Panc1 (cell line): ENCODE measurements at regions not wholly inside any gene's neighbourhood (a gene's known extent, or its start where the extent isn't known, plus 50 kb on each side); places are given as distances from the start of the nearest gene placed in this dataset.

ENCODE experiments used
- CTCF ChIP-seq: fragments of 450-650 bp; IDR thresholded peaks from 2 replicates; pipeline ENCODE4 v1.5.1; 2017; ENCODE audit warnings: mild to moderate bottlenecking
- POLR2AphosphoS5 ChIP-seq: IDR thresholded peaks from 2 replicates; pipeline ENCODE4 v1.6.1; 2012; ENCODE audit warnings: mild to moderate bottlenecking, low read depth, low read length, moderate library complexity
- REST ChIP-seq, 2 experiments: IDR thresholded peaks; 2 replicates each; pipeline ENCODE4 v1.6.1; 2011 to 2012; ENCODE audit warnings: low read depth in 2 of 2, control low read depth in 1 of 2, low read length in 1 of 2, mild to moderate bottlenecking in 1 of 2, moderate library complexity in 1 of 2; ENCODE audit not compliant: insufficient read depth in 1 of 2
- SIN3A ChIP-seq: IDR thresholded peaks from 2 replicates; pipeline ENCODE4 v1.6.1; 2012; ENCODE audit warnings: low read depth, mild to moderate bottlenecking, low read length, moderate library complexity, borderline replicate concordance; ENCODE audit not compliant: insufficient read depth
- TCF7L2 ChIP-seq: IDR thresholded peaks from 2 replicates; pipeline ENCODE4 v1.6.1; 2011; ENCODE audit warnings: mild to moderate bottlenecking, low read depth, low read length, inconsistent platforms

DNA sequence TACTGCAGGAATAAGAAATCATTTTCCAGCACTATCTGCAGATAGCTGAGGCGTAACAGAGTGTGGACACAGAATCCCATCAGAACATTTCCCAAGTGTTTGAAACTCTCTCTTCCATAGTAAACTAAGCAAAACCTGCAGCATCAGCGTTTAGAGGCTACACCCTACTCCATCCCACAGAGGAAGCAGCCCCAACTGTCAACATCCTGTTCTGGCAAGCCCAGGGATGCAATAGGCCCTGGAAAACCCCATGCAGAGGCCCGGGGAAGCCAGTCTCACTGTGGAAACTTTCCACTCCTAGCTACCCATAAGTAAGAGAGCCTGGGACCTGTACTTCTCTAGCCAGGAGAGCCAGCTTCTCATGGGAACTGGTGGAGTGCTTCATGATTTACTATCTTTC is 129.4 kb downstream of the LY86 start:
- TF ChIP-seq CTCF (no peak), POLR2AphosphoS5 (no peak), TCF7L2 (no peak), REST (IDR thresholded peaks at IDR 0.05; ENCODE audit: insufficient read depth in 1 of 2, low read depth in 2 of 2, low read length in 1 of 2) (no peak), SIN3A (no peak)
